CD4-positive, alpha-beta T cell (primary cell): ENCODE measurements at regions not wholly inside any gene's neighbourhood (a gene's known extent, or its start where the extent isn't known, plus 50 kb on each side); places are given as distances from the start of the nearest gene placed in this dataset.

ENCODE experiments used
- ATAC-seq: fragments of 200-7000 bp; cut with Tn5 transposase; one replicate; pipeline ENCODE4 v1.10.0; 2022; ENCODE audit warnings: mild to moderate bottlenecking; ENCODE audit not compliant: poor library complexity
- CTCF ChIA-PET: fragments of 350-600 bp; sonication (Branson Sonifier 250); formaldehyde crosslinking; loops from one replicate; lab custom pipeline; 2021; ENCODE audit warnings: antibody characterized with exemption, inconsistent platforms; lab: Charles Lee
- POLR2A ChIA-PET: fragments of 350-600 bp; sonication (Branson Sonifier 250); formaldehyde crosslinking; loops from one replicate; lab custom pipeline; 2021; ENCODE audit warnings: antibody characterized with exemption, inconsistent platforms; lab: Charles Lee
- DNase-seq, 14 experiments: peaks; one replicate each; pipeline ENCODE4 v3.0.0-alpha.2; 2013 to 2020; ENCODE audit warnings: mixed read lengths in 2 of 14
- H3K27ac ChIP-seq, 2 donors: one replicate each; pipeline versions ENCODE4 v1.5.1 to v1.7.0; 2013; ENCODE audit warnings: low read length in 2 of 2, low read depth in 1 of 2, mild to moderate bottlenecking in 1 of 2
- H3K27me3 ChIP-seq, 2 experiments: 1 replicate in 1 of 2; 2 replicates in 1 of 2; pipeline versions ENCODE4 v1.6.1 to v1.7.0; 2013; ENCODE audit warnings: low read length in 2 of 2, control low read depth in 1 of 2, mild to moderate bottlenecking in 1 of 2, moderate library complexity in 1 of 2; ENCODE audit not compliant: insufficient read depth in 2 of 2, control insufficient read depth in 1 of 2
- H3K36me3 ChIP-seq: one replicate; pipeline ENCODE4 v1.6.1; 2013; ENCODE audit warnings: low read length, control low read depth; ENCODE audit not compliant: insufficient read depth
- H3K4me1 ChIP-seq: one replicate; pipeline ENCODE4 v1.6.1; 2013; ENCODE audit warnings: low read length, control low read depth; ENCODE audit not compliant: insufficient read depth
- H3K4me3 ChIP-seq: one replicate; pipeline ENCODE4 v1.5.1; 2013; ENCODE audit warnings: mild to moderate bottlenecking, low read length, moderate library complexity
- H3K9me3 ChIP-seq, 2 experiments: 1 replicate in 1 of 2; 2 replicates in 1 of 2; pipeline versions ENCODE4 v1.6.1 to v1.7.0; 2013; ENCODE audit warnings: low read length in 2 of 2, mild to moderate bottlenecking in 2 of 2, control low read depth in 1 of 2, moderate library complexity in 1 of 2; ENCODE audit not compliant: control insufficient read depth in 1 of 2, insufficient read depth in 1 of 2
- H3K27ac Mint-ChIP-seq: one replicate; pipeline ENCODE4 v1.8.0; 2020; ENCODE audit warnings: mixed read lengths
- H3K27me3 Mint-ChIP-seq: one replicate; pipeline ENCODE4 v1.8.0; 2021; ENCODE audit warnings: mixed read lengths
- H3K36me3 Mint-ChIP-seq: one replicate; pipeline ENCODE4 v1.8.0; 2021; ENCODE audit warnings: low read depth, mixed read lengths
- H3K4me1 Mint-ChIP-seq: one replicate; pipeline ENCODE4 v1.8.0; 2021; ENCODE audit warnings: low read depth, mixed read lengths
- H3K4me3 Mint-ChIP-seq: one replicate; pipeline ENCODE4 v1.8.0; 2020; ENCODE audit warnings: mild to moderate bottlenecking, mixed read lengths
- H3K9me3 Mint-ChIP-seq: one replicate; pipeline ENCODE4 v1.8.0; 2020; ENCODE audit warnings: mixed read lengths
- CTCF ChIP-seq: fragments of 200-600 bp; IDR thresholded peaks from one replicate; pipeline ENCODE4 v1.8.0; 2022; ENCODE audit warnings: antibody characterized with exemption, mild to moderate bottlenecking
- intact Hi-C, 2 experiments: fragments of 100-400 bp; cut with DNase I in 1 of 2; cut with micrococcal nuclease in 1 of 2; formaldehyde crosslinking; loops; one replicate each; pipeline versions ENCODE4 v1.15.1 to v1.9.0; 2023 to 2025; cut with DNase I, micrococcal nuclease

- DNase-seq (no peak), ATAC-seq (no peak)
- ChIA-PET POLR2A (no interaction called here), CTCF (no interaction called here)
- Mint-ChIP-seq H3K27me3 (peaks cover 22% of the 10 kb centered on the region), H3K4me3 (no peak overlapping the region), H3K36me3 (no peaks in the 10 kb centered on the region), H3K9me3 (no peaks in the 10 kb centered on the region), H3K27ac (no peak overlapping the region), H3K4me1 (no peaks in the 10 kb centered on the region)
- intact Hi-C loops: no loop called here
- Histone ChIP-seq H3K36me3 (no peaks in the 10 kb centered on the region), H3K9me3 (no peaks in the 10 kb centered on the region), H3K4me1 (no peaks in the 10 kb centered on the region), H3K27me3 (peaks cover 0 to 15% of the 10 kb centered on the region in 2 experiments), H3K4me3 (no peak overlapping the region), H3K27ac (no peak overlapping the region)
- no peak for TF ChIP-seq CTCF
Measured at GRCh38 chr15:92294759-92295158, 98.9 kb upstream of the ST8SIA2 start.

GRCh38 chr15:92304223-92304975 lies 89.3 kb upstream of the ST8SIA2 start:
- intact Hi-C loops: no loop called here
- no peak for TF ChIP-seq CTCF
- no peaks in the 10 kb centered on the region for H3K9me3 ChIP-seq
- peaks cover 7% of the 10 kb centered on the region for H3K9me3 Mint-ChIP-seq
- POLR2A ChIA-PET: no interaction called here
- H3K27ac ChIP-seq: no peak overlapping the region
- no peaks in the 10 kb centered on the region for H3K4me1 Mint-ChIP-seq
- no peaks in the 10 kb centered on the region for H3K4me1 ChIP-seq
- H3K27me3 ChIP-seq: peaks cover 0 to 13% of the 10 kb centered on the region in 2 experiments
- H3K27me3 Mint-ChIP-seq: peaks cover 34% of the 10 kb centered on the region
- H3K36me3 ChIP-seq: no peaks in the 10 kb centered on the region
- CTCF ChIA-PET: no interaction called here
- no peaks in the 10 kb centered on the region for H3K36me3 Mint-ChIP-seq
- no peak overlapping the region for H3K27ac Mint-ChIP-seq
- no peak for ATAC-seq
- no peak overlapping the region for H3K4me3 ChIP-seq
- no peak for DNase-seq
- no peak overlapping the region for H3K4me3 Mint-ChIP-seq

- Mint-ChIP-seq H3K27me3 (peaks cover 34% of the 10 kb centered on the region), H3K4me1 (no peaks in the 10 kb centered on the region), H3K36me3 (no peaks in the 10 kb centered on the region), H3K9me3 (peaks cover 7% of the 10 kb centered on the region), H3K4me3 (no peak overlapping the region), H3K27ac (no peak overlapping the region)
- no peak for ATAC-seq
- POLR2A ChIA-PET: no interaction called here
- Histone ChIP-seq H3K4me1 (no peaks in the 10 kb centered on the region), H3K27ac (no peak overlapping the region), H3K27me3 (peaks cover 0 to 13% of the 10 kb centered on the region in 2 experiments), H3K9me3 (no peaks in the 10 kb centered on the region), H3K4me3 (no peak overlapping the region), H3K36me3 (no peaks in the 10 kb centered on the region)
- CTCF ChIA-PET: no interaction called here
- TF ChIP-seq CTCF: no peak
- DNase-seq: no peak
- intact Hi-C loops: no loop called here
Measured at GRCh38 chr15:92305343-92305742, 88.3 kb upstream of the ST8SIA2 start.
